GM18498 (cell line): ENCODE measurements at regions not wholly inside any gene's neighbourhood (a gene's known extent, or its start where the extent isn't known, plus 50 kb on each side); places are given as distances from the start of the nearest gene placed in this dataset.
"Not testable (repeated sequence)": the region's sequence is repeated elsewhere in the genome, so short reads cannot be mapped to it uniquely, and the experiment has no call there.

Experiments used
- ATAC-seq: cut with Tn5 transposase; IDR thresholded peaks from one replicate; pipeline ENCODE4 v1.9.1; 2021; ENCODE audit warnings: mild to moderate bottlenecking, moderate library complexity; ENCODE audit not compliant: unreplicated experiment

GRCh38 chrY:6552930-6553329 lies 306.9 kb downstream of the TSPY2 start:
- not testable (repeated sequence) for ATAC-seq

- ATAC-seq, result not testable (repeated sequence)
These were observed 321.0 kb downstream of the TSPY2 start for GRCh38 chrY:6567030-6567429.
